ENCODE measurements at regions not wholly inside any gene's neighbourhood (a gene's known extent, or its start where the extent isn't known, plus 50 kb on each side); places are given as distances from the start of the nearest gene placed in this dataset.
A peak's percentile ranks its signal among the peaks of the same experiment; 100 is the strongest.
"Not testable (repeated sequence)": the region's sequence is repeated elsewhere in the genome, so short reads cannot be mapped to it uniquely, and the experiment has no call there.

DNA sequence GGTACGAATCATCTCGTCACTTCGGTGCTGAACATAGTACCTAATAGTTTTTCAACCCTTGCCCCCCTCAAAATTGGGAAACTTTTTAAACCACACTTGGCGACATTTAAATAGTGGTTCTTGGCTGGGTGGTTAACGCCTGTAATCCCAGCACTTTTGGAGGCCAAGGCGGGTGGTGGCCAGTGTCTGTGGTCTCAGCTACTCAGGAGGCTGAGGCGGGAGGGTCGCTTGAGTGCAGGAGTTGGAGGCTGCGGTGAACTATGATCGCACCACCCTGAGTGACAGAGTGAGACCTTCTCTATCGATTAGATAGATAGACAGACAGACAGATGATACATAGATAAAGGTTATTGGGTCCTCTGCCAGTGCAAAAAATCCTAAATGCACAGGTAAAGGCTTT is 55.5 kb upstream of the RASAL2 start:
- DNase-seq: no peak
- Histone ChIP-seq H3K4me1 (replicated peaks in 1 of 2) (no peaks in the 10 kb centered on the region), H3K27me3 (no peaks in the 10 kb centered on the region), H3K4me3 (peak overlapping the region in 1 of 4 donors; percentile 87), H3K9me3 (replicated peaks in 1 of 3) (no peaks in the 10 kb centered on the region), H3K36me3 (replicated peaks in 1 of 2) (no peaks in the 10 kb centered on the region), H3K27ac (peak overlapping the region in 4 of 5 donors; percentile 13 to 82 (median 56))
- intact Hi-C loops (cut with DNase I): loop anchor here (5.0 to 10.0 kb wide), 2 partner anchors 54 to 246 kb away; partner anchors contain the start of gene RASAL2 (in 1 of the 2)
- no peak for TF ChIP-seq POLR2A (IDR thresholded peaks at IDR 0.05)
- TF ChIP-seq, protein P1, sequence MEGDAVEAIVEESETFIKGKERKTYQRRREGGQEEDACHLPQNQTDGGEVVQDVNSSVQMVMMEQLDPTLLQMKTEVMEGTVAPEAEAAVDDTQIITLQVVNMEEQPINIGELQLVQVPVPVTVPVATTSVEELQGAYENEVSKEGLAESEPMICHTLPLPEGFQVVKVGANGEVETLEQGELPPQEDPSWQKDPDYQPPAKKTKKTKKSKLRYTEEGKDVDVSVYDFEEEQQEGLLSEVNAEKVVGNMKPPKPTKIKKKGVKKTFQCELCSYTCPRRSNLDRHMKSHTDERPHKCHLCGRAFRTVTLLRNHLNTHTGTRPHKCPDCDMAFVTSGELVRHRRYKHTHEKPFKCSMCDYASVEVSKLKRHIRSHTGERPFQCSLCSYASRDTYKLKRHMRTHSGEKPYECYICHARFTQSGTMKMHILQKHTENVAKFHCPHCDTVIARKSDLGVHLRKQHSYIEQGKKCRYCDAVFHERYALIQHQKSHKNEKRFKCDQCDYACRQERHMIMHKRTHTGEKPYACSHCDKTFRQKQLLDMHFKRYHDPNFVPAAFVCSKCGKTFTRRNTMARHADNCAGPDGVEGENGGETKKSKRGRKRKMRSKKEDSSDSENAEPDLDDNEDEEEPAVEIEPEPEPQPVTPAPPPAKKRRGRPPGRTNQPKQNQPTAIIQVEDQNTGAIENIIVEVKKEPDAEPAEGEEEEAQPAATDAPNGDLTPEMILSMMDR (IDR thresholded peaks at IDR 0.05): no peak
- 79 to 87% (median 84%) methylated on average over 11 of the region's 11 CpGs for WGBS, 4 donors

- H3K36me3 ChIP-seq (replicated peaks in 1 of 2): no peaks in the 10 kb centered on the region
- no peak overlapping the region for H3K4me3 ChIP-seq
- no peak for DNase-seq
- 92 to 100% (median 97%) methylated on average over 2 of the region's 2 CpGs for WGBS, 4 donors
- no peak overlapping the region for H3K27ac ChIP-seq
- intact Hi-C loops (cut with DNase I): loop anchor here (5.0 to 10.0 kb wide), 2 partner anchors 52 to 245 kb away; partner anchors contain the start of gene RASAL2 (in 1 of the 2)
- TF ChIP-seq, protein P1 (IDR thresholded peaks at IDR 0.05): no peak
- TF ChIP-seq POLR2A (IDR thresholded peaks at IDR 0.05): no peak
- no peaks in the 10 kb centered on the region for H3K9me3 ChIP-seq (replicated peaks in 1 of 3)
- no peaks in the 10 kb centered on the region for H3K27me3 ChIP-seq
- no peaks in the 10 kb centered on the region for H3K4me1 ChIP-seq (replicated peaks in 1 of 2)
These were observed 54.0 kb upstream of the RASAL2 start for GRCh38 chr1:178039891-178040290.

GRCh38 chr1:178043940-178044339 is 50.0 kb upstream of the RASAL2 start:
- 77 to 87% (median 81%) methylated on average over 4 of the region's 4 CpGs for WGBS, 4 donors
- H3K4me3 ChIP-seq; H3K9me3 ChIP-seq (replicated peaks in 1 of 3); H3K27ac ChIP-seq; H3K27me3 ChIP-seq; intact Hi-C loops (cut with DNase I); H3K4me1 ChIP-seq (replicated peaks in 1 of 2); DNase-seq; H3K36me3 ChIP-seq (replicated peaks in 1 of 2): not testable (repeated sequence)
